MM.1S (cell line): ENCODE measurements at regions not wholly inside any gene's neighbourhood (a gene's known extent, or its start where the extent isn't known, plus 50 kb on each side); places are given as distances from the start of the nearest gene placed in this dataset.

Experiments
- DNase-seq: peaks from one replicate; pipeline ENCODE4 v3.0.0-alpha.2; 2015
- H2AFZ ChIP-seq: fragments of 300-600 bp; sonication (generic); 2 replicates; pipeline ENCODE4 v1.6.0; 2016; ENCODE audit warnings: antibody characterized with exemption, low read length
- H3F3A ChIP-seq: fragments of 300-600 bp; sonication (generic); 2 replicates; pipeline ENCODE4 v1.6.1; 2016; ENCODE audit warnings: mild to moderate bottlenecking, antibody characterized with exemption, low read length, moderate library complexity, mixed read lengths; ENCODE audit not compliant: insufficient read depth
- H3K27ac ChIP-seq: fragments of 300-600 bp; sonication (generic); 2 replicates; pipeline ENCODE4 v1.5.1; 2016; ENCODE audit warnings: mild to moderate bottlenecking, low read length
- H3K27me3 ChIP-seq: fragments of 300-600 bp; sonication (generic); replicated peaks from 2 replicates; pipeline ENCODE4 v1.6.0; 2016; ENCODE audit warnings: low read length; ENCODE audit not compliant: insufficient read depth
- H3K36me3 ChIP-seq: fragments of 300-600 bp; sonication (generic); replicated peaks from 2 replicates; pipeline ENCODE4 v1.6.1; 2016; ENCODE audit warnings: mild to moderate bottlenecking, low read length, mixed read lengths; ENCODE audit not compliant: insufficient read depth
- H3K4me1 ChIP-seq: fragments of 300-600 bp; sonication (generic); 2 replicates; pipeline ENCODE4 v1.6.1; 2016; ENCODE audit warnings: low read length, mixed read lengths
- H3K4me2 ChIP-seq: fragments of 300-600 bp; sonication (generic); 2 replicates; pipeline ENCODE4 v1.6.0; 2016; ENCODE audit warnings: low read depth, low read length
- H3K4me3 ChIP-seq: fragments of 300-600 bp; sonication (generic); 2 replicates; pipeline ENCODE4 v1.5.1; 2016; ENCODE audit warnings: low read length, mixed read lengths
- H3K79me2 ChIP-seq: fragments of 300-600 bp; sonication (generic); 2 replicates; pipeline ENCODE4 v1.6.1; 2016; ENCODE audit warnings: mixed run types, low read length, mixed read lengths
- H3K9ac ChIP-seq: fragments of 300-600 bp; sonication (generic); 2 replicates; pipeline ENCODE4 v1.6.1; 2016; ENCODE audit warnings: low read length, mixed read lengths
- H3K9me2 ChIP-seq: fragments of 300-600 bp; sonication (generic); replicated peaks from 2 replicates; pipeline ENCODE4 v1.6.1; 2016; ENCODE audit warnings: mild to moderate bottlenecking, low read length, mixed read lengths; ENCODE audit not compliant: insufficient read depth
- H3K9me3 ChIP-seq: fragments of 300-600 bp; sonication (generic); replicated peaks from 2 replicates; pipeline ENCODE4 v1.6.1; 2016; ENCODE audit warnings: mild to moderate bottlenecking, low read length, mixed read lengths; ENCODE audit not compliant: insufficient read depth
- H4K20me1 ChIP-seq: fragments of 300-600 bp; sonication (generic); 2 replicates; pipeline ENCODE4 v1.6.1; 2016; ENCODE audit warnings: mild to moderate bottlenecking, low read length, moderate library complexity, mixed read lengths; ENCODE audit not compliant: insufficient read depth
- CTCF ChIP-seq: fragments of 300-600 bp; sonication (generic); IDR thresholded peaks from 2 replicates; pipeline ENCODE4 v1.5.1; 2016; ENCODE audit warnings: antibody characterized with exemption, low read length, mixed read lengths
- EZH2 ChIP-seq: fragments of 300-600 bp; sonication (generic); optimal IDR thresholded peaks from 2 replicates; pipeline ENCODE3; 2017; ENCODE audit warnings: low read depth, mild to moderate bottlenecking, antibody characterized with exemption, low read length, mixed read lengths
- EZH2phosphoT487 ChIP-seq: fragments of 300-600 bp; sonication (generic); IDR thresholded peaks from 2 replicates; pipeline ENCODE4 v1.6.1; 2018; ENCODE audit warnings: antibody characterized with exemption, low read length

DNA sequence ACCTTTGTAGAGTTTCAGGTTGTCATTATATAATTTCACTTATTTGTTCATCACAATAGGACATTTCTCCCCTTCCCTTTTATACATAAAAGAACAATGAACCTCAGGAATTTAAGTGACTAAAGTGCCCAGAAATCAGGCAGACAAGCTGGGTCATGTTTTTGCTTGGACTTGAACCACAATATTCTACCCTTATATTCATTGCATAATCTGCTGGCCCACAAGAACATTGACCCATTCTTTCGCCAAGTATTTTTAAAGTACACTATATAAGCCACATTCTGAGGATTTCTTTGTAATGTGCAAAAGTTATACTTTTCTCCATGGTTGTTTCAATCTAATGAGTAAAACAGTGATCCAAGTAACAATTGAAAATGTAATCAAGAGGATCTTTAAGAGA, 637.5 kb upstream of the SLIT2 start:
- Histone ChIP-seq H3K79me2 (no peaks in the 10 kb centered on the region), H3K36me3 (no peaks in the 10 kb centered on the region), H3K9ac (no peak overlapping the region), H3K9me3 (no peaks in the 10 kb centered on the region; the same call in 1 of the 2 replicates), H3K27me3 (no peaks in the 10 kb centered on the region), H3K27ac (no peak overlapping the region), H3K9me2 (no peaks in the 10 kb centered on the region), H3K4me3 (no peak overlapping the region), H4K20me1 (no peaks in the 10 kb centered on the region), H3K4me1 (peaks cover 10% of the 10 kb centered on the region; the same call in 1 of the 2 replicates), H3F3A (no peaks in the 10 kb centered on the region), H3K4me2 (no peak overlapping the region), H2AFZ (no peak overlapping the region)
- DNase-seq: no peak
- TF ChIP-seq EZH2phosphoT487 (no peak), EZH2 (no peak), CTCF (no peak)

GRCh38 chr4:19596342-19596741, 655.4 kb upstream of the SLIT2 start:
- H3K36me3 ChIP-seq: no peaks in the 10 kb centered on the region
- H3K4me1 ChIP-seq: no peaks in the 10 kb centered on the region
- TF ChIP-seq EZH2phosphoT487 (no peak), CTCF (no peak), EZH2 (no peak)
- no peak overlapping the region for H3K9ac ChIP-seq
- H3K79me2 ChIP-seq: no peaks in the 10 kb centered on the region
- H3F3A ChIP-seq: no peaks in the 10 kb centered on the region
- H3K9me3 ChIP-seq: no peaks in the 10 kb centered on the region
- no peak for DNase-seq
- H3K27ac ChIP-seq: no peak overlapping the region
- H3K4me3 ChIP-seq: no peak overlapping the region
- no peaks in the 10 kb centered on the region for H3K27me3 ChIP-seq
- no peaks in the 10 kb centered on the region for H4K20me1 ChIP-seq
- no peak overlapping the region for H2AFZ ChIP-seq
- no peak overlapping the region for H3K4me2 ChIP-seq
- H3K9me2 ChIP-seq: no peaks in the 10 kb centered on the region

DNA sequence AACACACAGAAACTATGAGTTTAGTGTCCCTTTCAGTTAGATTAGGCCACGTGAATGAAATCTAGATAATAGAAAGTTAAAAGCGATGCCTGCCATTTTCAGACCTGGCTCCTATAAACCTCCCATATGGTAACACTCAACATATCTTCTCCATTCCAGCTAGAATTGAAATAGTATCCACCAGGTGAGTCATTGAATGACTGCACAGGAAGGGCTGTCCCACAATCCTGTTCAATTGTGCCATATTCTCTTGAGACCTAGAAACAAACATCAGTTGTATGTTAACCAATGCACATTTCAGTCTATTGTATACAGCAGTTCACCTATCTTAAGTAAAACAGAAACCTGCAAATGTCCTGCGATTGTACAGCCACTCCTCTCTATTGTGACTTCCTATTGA, 659.3 kb upstream of the SLIT2 start:
- H3K4me3 ChIP-seq: no peak overlapping the region
- H3K4me2 ChIP-seq: no peak overlapping the region
- H3K79me2 ChIP-seq: no peaks in the 10 kb centered on the region
- no peaks in the 10 kb centered on the region for H3F3A ChIP-seq
- H3K9ac ChIP-seq: no peak overlapping the region
- DNase-seq: no peak
- no peak overlapping the region for H3K27ac ChIP-seq
- H3K9me2 ChIP-seq: no peaks in the 10 kb centered on the region
- H4K20me1 ChIP-seq: no peaks in the 10 kb centered on the region
- TF ChIP-seq EZH2phosphoT487 (no peak), EZH2 (no peak), CTCF (no peak)
- no peaks in the 10 kb centered on the region for H3K36me3 ChIP-seq
- H3K9me3 ChIP-seq: no peaks in the 10 kb centered on the region
- H3K4me1 ChIP-seq: no peaks in the 10 kb centered on the region
- no peaks in the 10 kb centered on the region for H3K27me3 ChIP-seq
- no peak overlapping the region for H2AFZ ChIP-seq
